OCI-LY7 (cell line): ENCODE measurements at regions not wholly inside any gene's neighbourhood (a gene's known extent, or its start where the extent isn't known, plus 50 kb on each side); places are given as distances from the start of the nearest gene placed in this dataset.

Experiments used
- BruUV-seq: library from RNA; stranded (reverse); fragments of 400-500 nt; replicated peaks from 2 replicates; lab custom pipeline; 2021; lab: Mats Ljungman, UMichigan
- CTCF ChIA-PET: fragments of 300-600 bp; sonication (Branson Sonifier 250); formaldehyde crosslinking; loops from one replicate; lab custom pipeline; 2022; ENCODE audit warnings: antibody characterized with exemption; ENCODE audit not compliant: unreplicated experiment; lab: Charles Lee
- POLR2A ChIA-PET: fragments of 300-600 bp; sonication (Branson Sonifier 250); formaldehyde crosslinking; loops from one replicate; lab custom pipeline; 2022; ENCODE audit warnings: antibody characterized with exemption; lab: Charles Lee
- DNase-seq: peaks from one replicate; pipeline ENCODE4 v3.0.0-alpha.2; 2015; ENCODE audit warnings: low spot score
- H2AFZ ChIP-seq: fragments of 200-600 bp; sonication (generic), shearing (Covaris generic); 2 replicates; pipeline ENCODE4 v1.6.1; 2014; ENCODE audit warnings: mild to moderate bottlenecking, antibody characterized with exemption, low read length, moderate library complexity
- H3K27ac ChIP-seq: fragments of 200-600 bp; sonication (generic); 2 replicates; pipeline ENCODE4 v1.5.1; 2014; ENCODE audit warnings: mixed run types, low read depth, mild to moderate bottlenecking, moderate library complexity, low read length, inconsistent platforms; ENCODE audit not compliant: poor library complexity, severe bottlenecking
- H3K36me3 ChIP-seq: fragments of 200-600 bp; sonication (generic); 2 replicates; pipeline ENCODE4 v1.6.1; 2014; ENCODE audit warnings: mild to moderate bottlenecking, antibody characterized with exemption, low read length, moderate library complexity, mixed read lengths; ENCODE audit not compliant: insufficient read depth
- H3K4me1 ChIP-seq: fragments of 200-600 bp; sonication (generic); 2 replicates; pipeline ENCODE4 v1.5.1; 2014; ENCODE audit warnings: mild to moderate bottlenecking, low read length; ENCODE audit not compliant: insufficient read depth, poor library complexity, severe bottlenecking
- H3K4me2 ChIP-seq: fragments of 200-600 bp; sonication (generic); 2 replicates; pipeline ENCODE4 v1.6.1; 2014; ENCODE audit warnings: mild to moderate bottlenecking, low read length
- H3K4me3 ChIP-seq: fragments of 200-600 bp; sonication (generic); 2 replicates; pipeline ENCODE4 v1.5.1; 2014; ENCODE audit warnings: mild to moderate bottlenecking, low read depth, low read length; ENCODE audit not compliant: poor library complexity, severe bottlenecking
- H3K79me2 ChIP-seq: fragments of 200-600 bp; sonication (generic); 2 replicates; pipeline ENCODE4 v1.6.1; 2016; ENCODE audit warnings: low read depth, mild to moderate bottlenecking, low read length, moderate library complexity, mixed read lengths; ENCODE audit not compliant: insufficient read depth
- H3K9me2 ChIP-seq: fragments of 200-600 bp; sonication (generic); 2 replicates; pipeline ENCODE4 v1.6.1; 2016; ENCODE audit warnings: mild to moderate bottlenecking, low read length, mixed read lengths; ENCODE audit not compliant: insufficient read depth
- H3K9me3 ChIP-seq: fragments of 200-600 bp; sonication (generic); 2 replicates; pipeline ENCODE4 v1.6.1; 2014; ENCODE audit warnings: mild to moderate bottlenecking, mixed run types, low read length, mixed read lengths
- H4K20me1 ChIP-seq: fragments of 200-600 bp; sonication (generic); 2 replicates; pipeline ENCODE4 v1.6.1; 2014; ENCODE audit warnings: mild to moderate bottlenecking, antibody characterized with exemption, low read length, moderate library complexity, mixed read lengths; ENCODE audit not compliant: insufficient read depth
- CTCF ChIP-seq: fragments of 200-600 bp; sonication (generic); conservative IDR thresholded peaks from 2 replicates; pipeline ENCODE4 v1.5.1; 2014; ENCODE audit warnings: mild to moderate bottlenecking, antibody characterized with exemption, low read length, moderate library complexity, mixed read lengths
- EZH2phosphoT487 ChIP-seq: fragments of 200-600 bp; sonication (generic); IDR thresholded peaks from 2 replicates; pipeline ENCODE4 v1.6.1; 2018; ENCODE audit warnings: low read depth, borderline replicate concordance, mild to moderate bottlenecking, mixed run types, antibody characterized with exemption, low read length, moderate library complexity, mixed read lengths
- intact Hi-C: fragments of 100-400 bp; cut with micrococcal nuclease; formaldehyde crosslinking; loops from one replicate; pipeline ENCODE4 v1.10.0; 2022; ENCODE audit not compliant: unreplicated experiment

GRCh38 chr2:239461291-239462190 lies 60.7 kb upstream of the HDAC4 start:
- intact Hi-C loops = no loop called here
- POLR2A ChIA-PET = no interaction called here
- Histone ChIP-seq H2AFZ (no peak overlapping the region), H3K79me2 (no peaks in the 10 kb centered on the region), H3K9me3 (no peaks in the 10 kb centered on the region), H4K20me1 (no peaks in the 10 kb centered on the region), H3K9me2 (no peaks in the 10 kb centered on the region), H3K4me2 (no peak overlapping the region), H3K4me3 (no peak overlapping the region), H3K27ac (no peak overlapping the region), H3K4me1 (no peaks in the 10 kb centered on the region), H3K36me3 (no peaks in the 10 kb centered on the region)
- no peak for TF ChIP-seq CTCF
- no TSS peak for BruUV-seq
- CTCF ChIA-PET = no interaction called here
- DNase-seq = no peak

- BruUV-seq = no TSS peak
- H3K4me3 ChIP-seq = no peak overlapping the region
- H4K20me1 ChIP-seq = no peaks in the 10 kb centered on the region
- ChIA-PET CTCF (no interaction called here), POLR2A (interaction anchor here (0.5 kb wide), 1 partner anchor 26 kb away, joined by 3 read pairs; no protein-coding TSS in a partner anchor)
- no peak overlapping the region for H2AFZ ChIP-seq
- H3K4me1 ChIP-seq = no peaks in the 10 kb centered on the region
- intact Hi-C loops = no loop called here
- H3K27ac ChIP-seq = no peak overlapping the region
- DNase-seq = no peak
- H3K36me3 ChIP-seq = no peaks in the 10 kb centered on the region
- H3K4me2 ChIP-seq = no peak overlapping the region
- H3K9me2 ChIP-seq = no peaks in the 10 kb centered on the region
- TF ChIP-seq EZH2phosphoT487 (no peak), CTCF (no peak)
- no peaks in the 10 kb centered on the region for H3K9me3 ChIP-seq
- no peaks in the 10 kb centered on the region for H3K79me2 ChIP-seq
Measured at GRCh38 chr2:239460780-239461179, 60.0 kb upstream of the HDAC4 start.

- no peaks in the 10 kb centered on the region for H3K4me1 ChIP-seq
- H3K9me3 ChIP-seq = no peaks in the 10 kb centered on the region
- no peak overlapping the region for H2AFZ ChIP-seq
- H4K20me1 ChIP-seq = no peaks in the 10 kb centered on the region
- no peaks in the 10 kb centered on the region for H3K79me2 ChIP-seq
- TF ChIP-seq EZH2phosphoT487 = no peak
- TF ChIP-seq CTCF = no peak
- intact Hi-C loops = no loop called here
- no TSS peak for BruUV-seq
- no peak overlapping the region for H3K27ac ChIP-seq
- no peaks in the 10 kb centered on the region for H3K36me3 ChIP-seq
- ChIA-PET CTCF (no interaction called here), POLR2A (no interaction called here)
- no peaks in the 10 kb centered on the region for H3K9me2 ChIP-seq
- H3K4me2 ChIP-seq = no peak overlapping the region
- no peak overlapping the region for H3K4me3 ChIP-seq
- no peak for DNase-seq
Measured at GRCh38 chr2:239459606-239460005, 58.8 kb upstream of the HDAC4 start.
